Esophagus muscularis mucosa (tissue), 4 donors: ENCODE measurements at regions not wholly inside any gene's neighbourhood (a gene's known extent, or its start where the extent isn't known, plus 50 kb on each side); places are given as distances from the start of the nearest gene placed in this dataset.
"Not testable (repeated sequence)": the region's sequence is repeated elsewhere in the genome, so short reads cannot be mapped to it uniquely, and the experiment has no call there.

ENCODE experiments used
- EP300 ChIP-seq: sonication (generic); formaldehyde crosslinking; IDR thresholded peaks from one replicate; pipeline ENCODE4 v1.6.1; 2017; ENCODE audit warnings: antibody characterized with exemption
- POLR2A ChIP-seq: fragments of 450-650 bp; IDR thresholded peaks from one replicate; pipeline ENCODE4 v1.6.1; 2017; ENCODE audit warnings: antibody characterized with exemption, moderate library complexity, mild to moderate bottlenecking, low read depth
- TF ChIP-seq, protein P1 (sequence below), 3 experiments: fragments of 200-600 bp in 2 of 3; fragments of 450-650 bp in 1 of 3; sonication (generic) in 2 of 3; IDR thresholded peaks; one replicate each; pipeline ENCODE4 v1.5.1; 2017 to 2019; ENCODE audit warnings: antibody characterized with exemption in 3 of 3, mild to moderate bottlenecking in 2 of 3, moderate library complexity in 1 of 3

DNA sequence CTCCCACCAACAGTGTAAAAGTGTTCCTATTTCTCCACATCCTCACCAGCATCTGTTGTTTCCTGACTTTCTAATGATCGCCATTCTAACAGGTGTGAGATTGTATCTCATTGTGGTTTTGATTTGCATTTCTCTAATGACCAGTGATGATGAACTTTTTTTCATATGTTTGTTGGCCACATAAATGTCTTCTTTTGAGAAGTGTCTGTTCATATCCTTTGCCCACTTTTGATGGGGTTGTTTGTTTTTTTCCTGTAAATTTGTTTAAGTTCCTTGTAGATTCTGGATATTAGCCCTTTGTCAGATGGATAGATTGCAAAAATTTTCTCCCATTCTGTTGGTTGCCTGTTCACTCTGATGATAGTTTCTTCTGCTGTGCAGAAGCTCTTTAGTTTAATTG is 687.3 kb upstream of the ADGRB3 start:
- TF ChIP-seq, protein P1, sequence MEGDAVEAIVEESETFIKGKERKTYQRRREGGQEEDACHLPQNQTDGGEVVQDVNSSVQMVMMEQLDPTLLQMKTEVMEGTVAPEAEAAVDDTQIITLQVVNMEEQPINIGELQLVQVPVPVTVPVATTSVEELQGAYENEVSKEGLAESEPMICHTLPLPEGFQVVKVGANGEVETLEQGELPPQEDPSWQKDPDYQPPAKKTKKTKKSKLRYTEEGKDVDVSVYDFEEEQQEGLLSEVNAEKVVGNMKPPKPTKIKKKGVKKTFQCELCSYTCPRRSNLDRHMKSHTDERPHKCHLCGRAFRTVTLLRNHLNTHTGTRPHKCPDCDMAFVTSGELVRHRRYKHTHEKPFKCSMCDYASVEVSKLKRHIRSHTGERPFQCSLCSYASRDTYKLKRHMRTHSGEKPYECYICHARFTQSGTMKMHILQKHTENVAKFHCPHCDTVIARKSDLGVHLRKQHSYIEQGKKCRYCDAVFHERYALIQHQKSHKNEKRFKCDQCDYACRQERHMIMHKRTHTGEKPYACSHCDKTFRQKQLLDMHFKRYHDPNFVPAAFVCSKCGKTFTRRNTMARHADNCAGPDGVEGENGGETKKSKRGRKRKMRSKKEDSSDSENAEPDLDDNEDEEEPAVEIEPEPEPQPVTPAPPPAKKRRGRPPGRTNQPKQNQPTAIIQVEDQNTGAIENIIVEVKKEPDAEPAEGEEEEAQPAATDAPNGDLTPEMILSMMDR (IDR thresholded peaks at IDR 0.05): not testable (repeated sequence)
- TF ChIP-seq EP300, POLR2A: not testable (repeated sequence)
